GM04503 (cell line): ENCODE measurements at regions not wholly inside any gene's neighbourhood (a gene's known extent, or its start where the extent isn't known, plus 50 kb on each side); places are given as distances from the start of the nearest gene placed in this dataset.
"Not testable (repeated sequence)": the region's sequence is repeated elsewhere in the genome, so short reads cannot be mapped to it uniquely, and the experiment has no call there.

Experiments
- DNase-seq: peaks from one replicate; pipeline ENCODE4 v3.0.0-alpha.2; 2012; ENCODE audit warnings: low read depth

GRCh38 chr17:77341069-77341541 is 200.3 kb downstream of the SEC14L1 start:
- no peak for DNase-seq

DNA sequence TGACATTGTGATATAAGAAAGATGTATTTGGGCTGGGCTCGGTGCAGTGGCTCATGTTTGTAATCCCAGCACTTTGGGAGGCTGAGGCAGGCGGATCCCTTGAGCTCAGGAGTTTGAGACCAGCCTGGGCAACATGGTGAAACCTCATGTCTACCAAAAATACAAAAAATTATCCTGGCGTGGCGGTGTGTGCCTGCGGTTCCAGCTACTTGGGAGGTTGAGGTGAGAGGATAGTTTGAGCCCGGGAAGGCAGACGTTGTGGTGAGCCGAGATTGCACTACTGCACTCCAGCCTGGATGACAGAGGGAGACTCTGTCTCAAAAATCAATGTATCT is 201.9 kb downstream of the SEC14L1 start:
- not testable (repeated sequence) for DNase-seq

GRCh38 chr17:77343031-77343800 is 202.4 kb downstream of the SEC14L1 start:
- no peak for DNase-seq

GRCh38 chr17:77344038-77344437 is 203.3 kb downstream of the SEC14L1 start:
- no peak for DNase-seq

DNA sequence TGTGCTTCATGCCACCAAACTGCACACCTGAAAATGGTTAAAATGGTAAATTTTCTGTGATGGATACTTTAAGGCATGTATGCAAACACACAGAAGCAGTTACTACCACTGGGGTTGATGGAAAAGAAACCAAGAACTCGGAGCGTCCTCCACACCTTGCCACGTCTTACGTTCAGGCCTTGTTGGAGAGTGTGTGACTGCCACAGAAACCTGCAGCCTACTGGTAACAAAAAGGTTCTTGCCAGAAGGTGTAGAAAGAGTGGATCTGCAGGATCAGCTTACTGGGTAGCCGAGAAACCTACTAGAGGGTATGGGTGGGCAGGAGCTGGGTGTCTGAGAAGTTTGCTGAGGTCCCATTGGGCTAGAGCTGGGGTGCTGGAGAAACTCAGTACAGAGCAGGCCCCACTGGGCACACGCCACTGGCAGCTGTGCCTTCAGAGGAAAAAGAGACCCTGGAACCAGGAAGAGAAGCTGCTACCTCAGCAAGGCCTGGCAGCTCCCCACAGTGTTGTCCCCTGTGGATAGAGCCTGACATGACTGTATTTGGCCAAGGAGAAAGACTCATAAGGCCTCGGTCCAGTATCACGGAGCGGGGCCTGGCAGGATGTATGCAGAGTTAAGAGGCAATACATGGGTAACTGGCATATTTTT is 204.6 kb downstream of the SEC14L1 start:
- DNase-seq: no peak

- no peak for DNase-seq
Measured at GRCh38 chr17:77346765-77347164, 206.0 kb downstream of the SEC14L1 start.

GRCh38 chr17:77347544-77347943 is 206.8 kb downstream of the SEC14L1 start:
- no peak for DNase-seq

DNA sequence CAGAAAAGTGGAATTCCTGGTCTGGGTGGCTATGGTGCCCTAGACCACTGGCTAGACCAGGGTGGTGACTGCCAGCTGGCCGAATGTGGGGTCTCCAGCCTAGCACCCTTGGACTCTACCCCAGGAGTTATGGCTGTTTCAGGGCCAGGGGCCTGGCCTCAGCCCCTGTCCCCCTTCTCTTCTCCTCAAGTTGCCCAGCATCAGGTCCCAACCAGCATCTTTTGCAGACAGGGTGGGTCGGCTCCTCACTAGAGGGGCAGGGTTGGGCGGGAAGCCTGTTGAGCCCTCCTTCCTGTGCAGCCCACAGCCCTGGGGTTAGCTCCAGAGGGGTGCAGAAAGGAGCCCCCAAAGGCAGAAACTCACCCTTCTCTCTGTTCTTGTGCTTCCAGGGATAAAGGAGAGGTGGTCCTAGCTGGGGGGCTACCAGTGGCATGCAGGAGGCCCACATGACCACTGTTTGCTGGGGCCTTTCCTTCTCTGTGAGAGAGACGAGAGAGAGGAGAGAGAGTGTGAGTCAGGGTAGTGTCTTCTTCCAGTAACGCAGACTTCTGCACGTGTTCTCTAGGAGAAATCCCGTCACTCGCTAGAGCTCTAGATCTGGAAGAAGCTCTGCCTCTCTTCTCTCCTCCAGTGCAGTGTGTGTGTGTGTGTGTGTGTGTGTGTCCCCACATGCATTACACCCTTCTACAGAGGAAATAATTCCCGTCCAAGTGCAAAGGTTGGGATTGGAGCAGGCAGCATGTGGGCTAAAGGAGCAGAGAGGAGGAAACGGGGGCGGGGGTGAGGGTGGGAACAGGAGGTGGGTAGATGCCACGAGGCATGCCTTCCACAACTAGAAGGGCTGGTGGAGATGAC is 209.4 kb downstream of the SEC14L1 start:
- DNase-seq: no peak

GRCh38 chr17:77352441-77352840 is 211.7 kb downstream of the SEC14L1 start:
- no peak for DNase-seq

DNA sequence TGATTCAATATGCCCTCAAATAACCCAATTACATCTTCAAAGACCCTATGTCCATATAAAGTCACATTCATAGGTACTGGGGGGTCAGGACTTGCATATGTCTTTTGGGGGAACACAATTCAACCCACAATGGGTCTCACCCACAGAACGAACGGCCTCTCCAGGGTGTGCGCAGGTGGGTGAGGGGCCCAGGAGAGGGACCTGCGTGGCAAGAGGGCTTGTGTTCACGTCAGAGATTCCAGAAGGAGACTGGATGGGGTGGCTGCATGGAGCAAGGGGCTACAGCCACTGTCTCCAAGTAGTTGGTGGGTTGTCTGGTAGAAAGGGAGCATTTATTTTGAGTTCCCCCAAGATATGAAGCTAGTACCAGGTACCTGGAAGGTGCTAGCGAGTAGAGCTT is 212.2 kb downstream of the SEC14L1 start:
- no peak for DNase-seq

GRCh38 chr17:77353684-77354419 is 213.1 kb downstream of the SEC14L1 start:
- DNase-seq: no peak

DNA sequence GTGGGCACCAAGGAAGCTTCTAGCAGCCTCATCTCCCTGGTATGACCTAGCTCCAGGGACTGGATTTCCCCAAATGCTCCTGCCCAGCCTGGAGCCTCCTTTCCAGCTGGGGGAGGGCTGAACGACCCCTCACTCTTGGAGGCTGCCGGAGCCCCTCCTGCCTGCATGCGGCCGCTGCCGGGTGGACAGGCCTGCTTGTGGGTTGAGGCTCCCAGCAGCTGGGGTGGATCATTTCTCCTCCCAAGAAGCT is 213.6 kb downstream of the SEC14L1 start:
- no peak for DNase-seq

GRCh38 chr17:77354670-77355455 is 214.1 kb downstream of the SEC14L1 start:
- peak; percentile 100 for DNase-seq

DNA sequence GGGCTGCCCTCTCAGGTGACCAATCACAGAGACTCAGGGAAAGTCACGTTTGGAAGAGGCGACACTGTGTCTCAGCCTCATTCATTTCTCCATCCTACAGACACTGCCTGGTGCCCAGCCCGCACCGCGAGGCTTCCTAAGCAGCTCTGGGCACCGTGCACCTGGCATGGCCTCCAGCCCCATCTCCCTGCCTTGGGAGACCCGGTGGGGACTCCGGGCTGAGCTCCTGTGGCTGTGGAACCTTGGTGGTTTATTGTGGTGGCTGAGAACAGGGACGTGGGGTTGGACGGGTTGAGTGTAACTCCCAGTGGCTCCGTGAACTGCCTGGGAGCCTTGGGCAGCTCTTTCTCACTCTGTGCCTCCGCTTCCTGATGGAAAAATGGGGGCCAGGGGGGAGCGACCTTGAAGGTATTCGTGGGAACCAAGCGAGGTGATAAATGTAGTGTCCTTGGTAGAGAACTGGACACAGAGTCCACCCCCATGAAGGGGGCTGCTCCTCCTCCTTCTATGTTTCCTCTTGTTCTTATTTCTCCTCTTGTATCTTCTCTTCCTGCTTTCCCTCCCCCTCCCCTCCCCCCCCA is 215.4 kb downstream of the SEC14L1 start:
- DNase-seq: no peak

- no peak for DNase-seq
Measured at GRCh38 chr17:77356690-77357201, 216.0 kb downstream of the SEC14L1 start.

DNA sequence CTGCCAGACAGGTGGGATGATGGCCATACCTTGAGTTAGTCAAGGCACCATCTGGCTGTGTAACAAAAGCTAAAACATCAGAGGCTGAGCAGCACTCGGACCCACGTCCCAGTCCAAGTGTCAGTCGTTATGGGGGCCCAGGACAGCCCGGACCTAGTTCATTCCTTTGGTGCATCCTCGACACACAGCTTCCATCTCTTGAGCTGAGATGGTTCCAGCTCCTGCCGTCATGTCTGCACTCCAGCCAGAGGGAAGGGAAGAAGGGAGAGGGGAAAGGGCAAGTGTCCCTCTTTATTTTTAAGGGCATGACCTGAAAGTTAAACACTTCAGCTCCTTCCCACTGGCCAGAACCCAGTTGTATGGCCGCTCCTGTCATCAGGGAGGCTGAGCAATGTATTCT is 218.0 kb downstream of the SEC14L1 start:
- DNase-seq: no peak

- no peak for DNase-seq
Measured at GRCh38 chr17:77359236-77359635, 218.5 kb downstream of the SEC14L1 start.

GRCh38 chr17:77361986-77362620 is 221.3 kb downstream of the SEC14L1 start:
- no peak for DNase-seq

DNA sequence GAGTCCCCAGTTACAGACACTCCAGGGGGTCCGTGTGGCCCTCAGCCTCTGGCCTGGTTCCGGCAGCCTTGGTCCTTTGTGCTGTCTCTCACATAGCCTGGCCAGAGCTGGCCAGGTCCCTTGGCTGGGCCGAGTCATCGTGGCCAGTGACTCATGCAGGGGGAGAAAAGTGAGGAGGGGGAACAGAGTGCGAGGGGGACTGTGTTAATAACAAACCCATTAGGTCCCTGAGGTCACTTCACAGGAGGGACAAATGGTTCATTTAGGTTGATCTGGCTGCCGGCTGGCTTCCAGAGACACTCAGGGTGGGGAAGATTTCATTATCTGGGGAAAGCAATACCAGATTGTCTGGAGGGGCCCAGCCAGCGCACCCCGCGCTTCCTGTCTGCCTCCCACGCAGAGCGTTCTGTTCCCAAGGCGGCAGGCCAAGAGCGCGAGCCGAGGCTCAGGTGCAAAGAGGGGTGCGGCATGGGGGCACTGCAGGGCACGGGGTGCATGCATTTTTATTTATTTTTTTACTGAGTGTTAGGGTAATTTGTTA is 223.1 kb downstream of the SEC14L1 start:
- DNase-seq: no peak

DNA sequence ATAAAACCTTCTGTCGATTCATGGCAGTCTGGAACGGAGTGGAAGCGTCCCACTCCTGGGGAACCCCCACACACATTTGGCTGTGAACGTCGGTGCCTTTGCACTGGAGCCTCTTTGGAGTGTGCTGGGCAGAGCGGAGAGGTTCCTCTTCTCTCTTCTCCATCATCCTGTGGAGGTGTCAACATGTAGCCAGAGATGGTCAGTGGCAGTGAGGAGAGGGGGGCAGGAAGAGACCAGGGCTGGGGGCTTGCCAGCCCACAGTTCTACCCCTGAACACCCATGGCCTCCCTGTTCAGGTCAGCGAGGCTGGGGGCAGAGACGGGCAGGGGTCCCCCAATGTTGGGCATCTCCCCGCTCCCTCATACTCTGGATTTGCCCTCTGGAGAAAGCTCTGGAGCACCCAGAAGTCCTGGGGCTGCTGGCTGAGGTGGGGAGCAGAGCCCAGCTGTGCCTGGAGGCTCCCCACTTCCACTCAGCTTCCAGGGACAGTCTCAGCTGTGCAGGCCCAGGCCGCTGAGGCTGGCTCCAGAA is 223.7 kb downstream of the SEC14L1 start:
- DNase-seq: no peak
